MM.1S (cell line): ENCODE measurements at regions not wholly inside any gene's neighbourhood (a gene's known extent, or its start where the extent isn't known, plus 50 kb on each side); places are given as distances from the start of the nearest gene placed in this dataset.

ENCODE experiments used
- DNase-seq: peaks from one replicate; pipeline ENCODE4 v3.0.0-alpha.2; 2015
- H2AFZ ChIP-seq: fragments of 300-600 bp; sonication (generic); 2 replicates; pipeline ENCODE4 v1.6.0; 2016; ENCODE audit warnings: antibody characterized with exemption, low read length
- H3F3A ChIP-seq: fragments of 300-600 bp; sonication (generic); 2 replicates; pipeline ENCODE4 v1.6.1; 2016; ENCODE audit warnings: mild to moderate bottlenecking, antibody characterized with exemption, low read length, moderate library complexity, mixed read lengths; ENCODE audit not compliant: insufficient read depth
- H3K27ac ChIP-seq: fragments of 300-600 bp; sonication (generic); 2 replicates; pipeline ENCODE4 v1.5.1; 2016; ENCODE audit warnings: mild to moderate bottlenecking, low read length
- H3K27me3 ChIP-seq: fragments of 300-600 bp; sonication (generic); replicated peaks from 2 replicates; pipeline ENCODE4 v1.6.0; 2016; ENCODE audit warnings: low read length; ENCODE audit not compliant: insufficient read depth
- H3K36me3 ChIP-seq: fragments of 300-600 bp; sonication (generic); replicated peaks from 2 replicates; pipeline ENCODE4 v1.6.1; 2016; ENCODE audit warnings: mild to moderate bottlenecking, low read length, mixed read lengths; ENCODE audit not compliant: insufficient read depth
- H3K4me1 ChIP-seq: fragments of 300-600 bp; sonication (generic); 2 replicates; pipeline ENCODE4 v1.6.1; 2016; ENCODE audit warnings: low read length, mixed read lengths
- H3K4me2 ChIP-seq: fragments of 300-600 bp; sonication (generic); 2 replicates; pipeline ENCODE4 v1.6.0; 2016; ENCODE audit warnings: low read depth, low read length
- H3K4me3 ChIP-seq: fragments of 300-600 bp; sonication (generic); 2 replicates; pipeline ENCODE4 v1.5.1; 2016; ENCODE audit warnings: low read length, mixed read lengths
- H3K79me2 ChIP-seq: fragments of 300-600 bp; sonication (generic); 2 replicates; pipeline ENCODE4 v1.6.1; 2016; ENCODE audit warnings: mixed run types, low read length, mixed read lengths
- H3K9ac ChIP-seq: fragments of 300-600 bp; sonication (generic); 2 replicates; pipeline ENCODE4 v1.6.1; 2016; ENCODE audit warnings: low read length, mixed read lengths
- H3K9me2 ChIP-seq: fragments of 300-600 bp; sonication (generic); replicated peaks from 2 replicates; pipeline ENCODE4 v1.6.1; 2016; ENCODE audit warnings: mild to moderate bottlenecking, low read length, mixed read lengths; ENCODE audit not compliant: insufficient read depth
- H3K9me3 ChIP-seq: fragments of 300-600 bp; sonication (generic); replicated peaks from 2 replicates; pipeline ENCODE4 v1.6.1; 2016; ENCODE audit warnings: mild to moderate bottlenecking, low read length, mixed read lengths; ENCODE audit not compliant: insufficient read depth
- H4K20me1 ChIP-seq: fragments of 300-600 bp; sonication (generic); 2 replicates; pipeline ENCODE4 v1.6.1; 2016; ENCODE audit warnings: mild to moderate bottlenecking, low read length, moderate library complexity, mixed read lengths; ENCODE audit not compliant: insufficient read depth
- EZH2 ChIP-seq: fragments of 300-600 bp; sonication (generic); optimal IDR thresholded peaks from 2 replicates; pipeline ENCODE3; 2017; ENCODE audit warnings: low read depth, mild to moderate bottlenecking, antibody characterized with exemption, low read length, mixed read lengths
- EZH2phosphoT487 ChIP-seq: fragments of 300-600 bp; sonication (generic); IDR thresholded peaks from 2 replicates; pipeline ENCODE4 v1.6.1; 2018; ENCODE audit warnings: antibody characterized with exemption, low read length
- TF ChIP-seq, protein P1 (sequence below): fragments of 300-600 bp; sonication (generic); IDR thresholded peaks from 2 replicates; pipeline ENCODE4 v1.5.1; 2016; ENCODE audit warnings: antibody characterized with exemption, low read length, mixed read lengths

DNA sequence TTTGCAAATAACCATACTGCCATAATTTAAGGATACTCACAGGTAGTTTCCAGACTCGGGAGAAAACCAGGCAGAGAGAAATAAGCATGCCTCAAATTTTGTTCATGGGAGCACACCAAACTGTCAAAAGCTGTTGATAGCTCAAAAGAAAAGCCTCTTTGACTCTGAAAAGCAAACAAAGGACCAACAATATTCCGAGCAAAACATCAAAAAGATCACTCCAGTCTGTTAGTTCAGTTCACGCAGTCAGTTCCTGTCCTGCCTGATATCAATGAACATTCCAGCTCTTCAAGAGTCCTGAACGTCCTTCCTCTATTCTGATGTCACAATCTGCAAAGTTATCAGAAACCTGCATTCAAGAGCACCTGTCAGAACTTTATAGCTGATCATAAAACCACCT is 78.7 kb downstream of the RRM2 start:
- no peak overlapping the region for H3K27ac ChIP-seq

DNA sequence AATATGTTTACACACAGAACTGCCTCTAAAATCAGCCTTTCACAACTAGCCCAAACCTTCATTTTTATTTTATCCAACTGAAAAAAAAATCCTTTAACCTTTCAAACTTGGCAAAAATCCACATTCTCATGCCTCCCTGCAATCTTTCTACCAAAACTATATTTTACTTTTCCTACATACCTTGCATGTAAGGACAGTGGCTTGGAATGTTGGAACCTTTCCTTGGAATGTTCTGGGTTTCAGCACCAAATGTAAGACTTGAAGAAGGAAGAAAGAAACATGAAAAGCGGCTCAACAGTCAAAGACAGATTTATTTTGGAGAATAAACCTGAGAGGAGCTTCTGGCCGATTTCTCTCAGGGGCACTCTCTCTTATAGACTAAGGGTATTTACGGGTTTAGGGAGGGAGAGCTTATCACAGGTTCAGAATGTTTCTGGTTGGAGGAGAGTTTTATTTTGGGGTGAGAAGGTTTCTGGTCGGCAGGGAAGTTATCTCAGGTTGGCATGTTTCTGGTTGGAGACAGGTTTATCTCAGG is 79.7 kb downstream of the RRM2 start:
- no peak for TF ChIP-seq EZH2
- no peak for TF ChIP-seq EZH2phosphoT487
- TF ChIP-seq, protein P1, sequence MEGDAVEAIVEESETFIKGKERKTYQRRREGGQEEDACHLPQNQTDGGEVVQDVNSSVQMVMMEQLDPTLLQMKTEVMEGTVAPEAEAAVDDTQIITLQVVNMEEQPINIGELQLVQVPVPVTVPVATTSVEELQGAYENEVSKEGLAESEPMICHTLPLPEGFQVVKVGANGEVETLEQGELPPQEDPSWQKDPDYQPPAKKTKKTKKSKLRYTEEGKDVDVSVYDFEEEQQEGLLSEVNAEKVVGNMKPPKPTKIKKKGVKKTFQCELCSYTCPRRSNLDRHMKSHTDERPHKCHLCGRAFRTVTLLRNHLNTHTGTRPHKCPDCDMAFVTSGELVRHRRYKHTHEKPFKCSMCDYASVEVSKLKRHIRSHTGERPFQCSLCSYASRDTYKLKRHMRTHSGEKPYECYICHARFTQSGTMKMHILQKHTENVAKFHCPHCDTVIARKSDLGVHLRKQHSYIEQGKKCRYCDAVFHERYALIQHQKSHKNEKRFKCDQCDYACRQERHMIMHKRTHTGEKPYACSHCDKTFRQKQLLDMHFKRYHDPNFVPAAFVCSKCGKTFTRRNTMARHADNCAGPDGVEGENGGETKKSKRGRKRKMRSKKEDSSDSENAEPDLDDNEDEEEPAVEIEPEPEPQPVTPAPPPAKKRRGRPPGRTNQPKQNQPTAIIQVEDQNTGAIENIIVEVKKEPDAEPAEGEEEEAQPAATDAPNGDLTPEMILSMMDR, result no peak
- no peaks in the 10 kb centered on the region for H3K9me2 ChIP-seq
- H3K36me3 ChIP-seq, result no peaks in the 10 kb centered on the region
- no peaks in the 10 kb centered on the region for H3K4me1 ChIP-seq
- H3K79me2 ChIP-seq, result no peaks in the 10 kb centered on the region
- no peaks in the 10 kb centered on the region for H3K9me3 ChIP-seq
- H3K4me3 ChIP-seq, result no peak overlapping the region
- no peak for DNase-seq
- no peak overlapping the region for H2AFZ ChIP-seq
- H3K27me3 ChIP-seq, result no peaks in the 10 kb centered on the region
- H3K9ac ChIP-seq, result no peak overlapping the region
- no peaks in the 10 kb centered on the region for H3F3A ChIP-seq
- no peaks in the 10 kb centered on the region for H4K20me1 ChIP-seq
- no peak overlapping the region for H3K4me2 ChIP-seq
- H3K27ac ChIP-seq, result no peak overlapping the region

More for the DNA sequence above, 78.7 kb downstream of the RRM2 start:
- no peaks in the 10 kb centered on the region for H3K9me2 ChIP-seq
- no peaks in the 10 kb centered on the region for H3K4me1 ChIP-seq
- DNase-seq, result no peak
- no peak overlapping the region for H2AFZ ChIP-seq
- no peaks in the 10 kb centered on the region for H3F3A ChIP-seq
- no peaks in the 10 kb centered on the region for H4K20me1 ChIP-seq
- H3K9ac ChIP-seq, result no peak overlapping the region
- no peaks in the 10 kb centered on the region for H3K79me2 ChIP-seq
- H3K36me3 ChIP-seq, result no peaks in the 10 kb centered on the region
- TF ChIP-seq, protein P1, result no peak
- TF ChIP-seq EZH2 (no peak), EZH2phosphoT487 (no peak)
- no peaks in the 10 kb centered on the region for H3K9me3 ChIP-seq
- no peak overlapping the region for H3K4me3 ChIP-seq
- no peaks in the 10 kb centered on the region for H3K27me3 ChIP-seq
- no peak overlapping the region for H3K4me2 ChIP-seq

DNA sequence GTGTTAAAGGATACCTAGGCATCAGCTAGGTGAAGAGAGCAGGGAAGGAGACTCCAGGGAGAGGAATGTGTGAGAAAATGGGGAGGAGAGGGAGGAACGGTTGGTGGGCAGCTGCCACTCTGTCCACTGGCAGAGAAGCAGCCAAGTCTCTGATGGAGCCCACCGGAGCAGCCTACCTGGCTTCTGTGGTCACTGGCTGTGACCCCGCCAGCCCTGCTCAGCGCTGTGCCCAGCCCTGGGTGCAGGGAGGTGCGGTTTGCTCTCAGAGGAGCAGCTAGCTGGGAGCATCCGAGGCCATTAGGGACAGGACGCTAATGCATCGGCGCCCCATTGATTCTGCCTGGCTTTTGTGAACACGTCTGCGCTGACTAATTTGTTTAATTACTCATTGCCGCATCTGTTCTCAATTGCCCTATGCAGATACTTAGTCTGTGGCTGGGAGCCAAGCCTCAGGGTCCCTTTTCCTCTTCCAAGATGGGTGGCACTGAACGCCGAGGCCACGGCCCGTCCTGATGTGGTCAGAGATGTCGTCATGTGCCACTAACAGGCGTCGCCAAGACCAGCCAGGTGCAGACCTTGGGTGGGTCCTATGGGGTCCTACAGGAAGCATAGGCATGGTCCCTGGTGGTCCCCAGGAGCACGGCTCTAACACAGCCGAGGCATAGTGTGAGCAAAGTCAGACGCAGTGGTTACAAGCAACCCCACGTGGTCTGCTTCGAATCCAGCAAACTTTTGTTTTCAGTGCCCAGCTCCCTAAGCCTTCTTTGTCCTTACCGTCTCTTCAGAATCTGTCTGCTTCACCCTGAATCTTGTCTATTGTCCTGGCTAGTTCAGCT is 82.0 kb downstream of the RRM2 start:
- TF ChIP-seq, protein P1, result no peak
- TF ChIP-seq EZH2 (no peak), EZH2phosphoT487 (no peak)
- no peak overlapping the region for H2AFZ ChIP-seq
- no peaks in the 10 kb centered on the region for H3K27me3 ChIP-seq
- H3K4me2 ChIP-seq, result no peak overlapping the region
- no peak overlapping the region for H3K27ac ChIP-seq
- no peaks in the 10 kb centered on the region for H3K9me3 ChIP-seq
- no peak overlapping the region for H3K4me3 ChIP-seq
- H3K9ac ChIP-seq, result no peak overlapping the region
- no peaks in the 10 kb centered on the region for H3K9me2 ChIP-seq
- DNase-seq, result no peak
- H3F3A ChIP-seq, result no peaks in the 10 kb centered on the region
- no peaks in the 10 kb centered on the region for H3K4me1 ChIP-seq
- H4K20me1 ChIP-seq, result no peaks in the 10 kb centered on the region
- H3K79me2 ChIP-seq, result no peaks in the 10 kb centered on the region
- no peaks in the 10 kb centered on the region for H3K36me3 ChIP-seq
